NCI-H2107 treated with DMSO at 0.1 percent for 48 hours (cell line): ENCODE measurements at regions not wholly inside any gene's neighbourhood (a gene's known extent, or its start where the extent isn't known, plus 50 kb on each side); places are given as distances from the start of the nearest gene placed in this dataset.

Experiments used
- DNase-seq: peaks from one replicate; lab custom pipeline; 2025; ENCODE audit not compliant: unreplicated experiment; lab: John Stamatoyannopoulos, UW

DNA sequence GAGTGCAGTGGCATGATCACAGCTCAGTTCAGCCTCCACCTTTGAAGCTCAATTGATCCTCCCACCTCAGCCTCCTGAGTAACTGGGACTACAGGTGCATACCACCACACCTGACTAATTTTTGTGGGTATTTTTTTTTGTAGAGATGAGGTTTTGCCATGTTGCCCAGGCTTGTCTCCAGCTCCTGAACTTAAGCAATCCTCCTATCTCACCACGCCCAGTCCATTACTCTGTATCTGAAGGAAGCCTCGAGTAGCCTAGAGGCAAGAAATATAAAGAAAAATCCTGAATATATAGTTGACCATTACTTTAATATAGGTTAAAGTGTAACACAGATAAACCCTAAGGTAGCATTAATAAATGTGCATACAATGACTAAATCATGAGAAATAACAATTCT lies 686.8 kb upstream of the PIK3C3 start:
- DNase-seq = no peak

DNA sequence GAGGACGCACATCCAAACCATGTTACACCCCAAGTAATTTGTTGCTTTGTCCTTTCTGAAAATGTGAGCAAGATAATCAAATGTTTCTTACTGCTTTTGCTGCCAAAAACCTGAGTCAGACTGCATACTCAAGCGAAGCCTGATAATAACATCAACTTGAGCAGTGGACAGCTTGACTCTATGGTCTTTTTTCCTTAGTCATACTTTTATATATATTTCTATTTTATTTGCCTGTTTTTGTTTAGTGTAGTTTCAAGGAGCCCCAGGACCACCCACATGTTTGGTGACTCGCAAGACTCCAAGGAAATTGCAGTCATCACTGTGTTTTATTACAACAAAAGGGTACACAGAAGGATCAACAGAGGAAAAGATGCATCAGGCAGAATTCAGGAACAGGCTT lies 688.4 kb upstream of the PIK3C3 start:
- DNase-seq = no peak

DNA sequence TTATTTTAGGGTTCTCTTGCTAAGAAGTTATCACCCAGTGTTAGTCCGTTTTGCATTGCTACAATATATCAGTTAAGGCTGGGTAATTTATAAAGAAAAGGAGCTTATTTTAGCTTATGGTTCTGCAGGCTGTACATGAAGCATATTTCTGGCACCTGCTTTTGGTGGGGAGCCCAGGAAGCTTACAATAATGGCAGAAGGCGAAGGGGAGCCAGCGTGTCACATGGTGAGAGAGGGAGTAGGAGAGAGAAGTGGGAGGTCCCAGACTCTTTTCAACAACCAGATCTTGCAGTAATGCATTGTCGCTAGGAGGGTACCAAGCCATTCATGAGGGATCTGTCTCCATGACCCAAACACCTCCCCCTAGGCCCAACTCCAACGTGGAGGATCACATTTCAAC lies 688.8 kb upstream of the PIK3C3 start:
- no peak for DNase-seq

- DNase-seq = no peak
Observed at GRCh38 chr18:41265047-41265446, 690.0 kb upstream of the PIK3C3 start.

GRCh38 chr18:41263956-41264355 lies 691.1 kb upstream of the PIK3C3 start:
- DNase-seq = no peak

GRCh38 chr18:41262688-41263087 lies 692.3 kb upstream of the PIK3C3 start:
- DNase-seq = no peak

DNA sequence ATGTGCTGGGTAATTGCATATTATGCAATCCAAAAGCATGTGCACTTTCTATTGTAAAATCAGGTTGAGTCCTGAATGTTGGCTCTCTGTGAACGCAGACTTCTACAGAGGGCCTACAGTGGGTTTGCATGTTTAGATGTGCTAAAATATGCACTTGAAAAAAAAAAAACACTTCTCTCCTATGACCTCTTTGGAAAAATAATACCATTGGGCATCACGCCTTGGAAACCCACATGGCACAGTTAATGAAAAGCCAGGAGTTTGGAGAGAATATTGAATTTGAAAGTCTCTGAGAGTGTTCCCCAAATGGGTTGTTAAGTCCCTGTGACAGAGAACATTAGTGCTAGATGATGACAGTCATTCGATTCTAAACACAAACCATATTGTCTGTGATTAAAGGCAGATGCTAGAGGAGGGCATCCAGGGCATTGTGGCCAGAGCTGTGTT lies 710.4 kb upstream of the PIK3C3 start:
- no peak for DNase-seq

- DNase-seq = no peak
Observed at GRCh38 chr18:41237317-41237716, 717.7 kb upstream of the PIK3C3 start.

DNA sequence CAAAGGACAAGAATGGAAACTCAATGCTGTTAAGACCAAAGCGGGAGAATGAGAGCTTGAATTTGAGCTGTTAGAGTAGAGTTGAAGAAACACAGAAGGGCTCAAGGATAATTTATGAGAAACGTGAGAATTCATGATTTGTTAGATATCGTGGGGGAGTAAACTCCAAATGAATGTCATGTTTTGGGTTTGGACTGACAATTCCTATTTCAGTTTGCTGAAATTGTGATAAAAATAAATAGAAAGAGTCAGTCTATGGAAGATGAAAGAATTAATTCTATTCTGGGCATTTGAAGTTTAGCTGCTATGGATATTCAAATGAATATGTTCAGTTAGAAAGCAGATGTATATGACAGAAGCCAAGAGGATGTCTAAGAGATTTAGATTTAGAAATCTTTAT lies 723.4 kb upstream of the PIK3C3 start:
- no peak for DNase-seq

GRCh38 chr18:41227993-41228392 lies 727.0 kb upstream of the PIK3C3 start:
- no peak for DNase-seq

DNA sequence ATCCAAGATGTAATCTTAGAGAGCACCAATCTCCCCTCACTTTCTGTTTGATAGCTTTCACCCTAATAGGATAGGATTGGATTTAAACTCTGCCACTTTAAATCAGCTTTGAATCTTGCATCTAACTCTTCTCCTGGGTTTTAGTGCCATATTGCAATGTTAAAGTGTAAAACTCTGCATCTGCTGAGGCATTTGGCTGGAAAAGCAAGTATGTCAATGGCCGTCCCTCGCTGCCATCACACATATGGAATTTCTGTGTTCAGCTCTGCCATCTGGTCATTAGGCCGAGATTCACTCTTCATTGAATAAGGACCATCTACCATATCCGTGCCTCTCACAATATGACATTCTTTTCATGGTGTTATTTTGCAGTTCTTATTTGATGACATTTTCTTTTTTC lies 728.1 kb upstream of the PIK3C3 start:
- DNase-seq = no peak

DNA sequence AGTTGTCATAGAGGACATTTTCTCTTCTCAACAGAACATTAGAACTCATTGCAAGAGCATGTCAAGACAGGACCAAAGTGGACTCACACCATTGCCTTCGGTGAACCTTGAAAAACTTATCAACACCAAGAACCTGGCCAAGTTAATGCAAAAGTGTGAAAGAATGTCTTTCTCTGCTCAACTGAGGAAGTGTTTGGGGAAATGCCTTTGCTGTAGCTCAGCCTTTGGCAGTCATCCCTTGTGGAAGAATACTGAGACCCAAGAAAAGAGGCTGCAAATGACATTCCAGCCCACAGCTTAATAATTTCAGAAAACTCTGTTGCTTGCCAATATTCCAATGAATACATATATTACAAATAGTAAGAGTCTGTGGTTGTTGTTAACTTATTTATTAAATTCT lies 728.8 kb upstream of the PIK3C3 start:
- no peak for DNase-seq

DNA sequence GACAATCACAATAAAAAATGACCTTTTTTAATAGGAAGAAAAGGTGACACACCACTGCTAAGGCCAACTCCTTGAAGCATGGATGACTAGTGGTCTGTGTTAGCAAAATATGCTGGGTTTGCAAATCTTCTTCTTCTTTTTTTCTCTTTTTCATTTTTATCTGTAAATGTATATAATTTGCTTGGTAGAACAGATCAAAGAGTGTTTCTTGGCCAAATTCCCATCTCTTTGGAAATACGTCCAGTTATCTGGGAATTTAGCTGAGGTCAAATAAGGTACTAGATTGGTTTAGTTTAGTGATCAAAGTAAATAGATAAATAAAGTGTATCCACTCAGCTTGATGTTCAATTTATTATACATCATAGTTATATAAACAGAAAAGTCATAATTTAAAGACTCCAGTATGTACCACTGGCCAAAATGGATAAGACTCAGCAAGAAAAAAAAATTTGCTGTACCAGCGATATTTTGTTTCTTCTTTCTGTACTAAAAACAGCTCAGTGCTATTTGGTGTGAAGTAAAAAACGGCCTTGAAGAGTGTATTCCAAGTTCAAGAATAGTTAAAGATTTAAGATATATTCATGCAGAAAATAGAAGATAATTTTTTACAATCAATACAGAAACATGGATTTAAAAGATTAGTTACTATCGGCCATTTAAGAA lies 738.6 kb upstream of the PIK3C3 start:
- no peak for DNase-seq

DNA sequence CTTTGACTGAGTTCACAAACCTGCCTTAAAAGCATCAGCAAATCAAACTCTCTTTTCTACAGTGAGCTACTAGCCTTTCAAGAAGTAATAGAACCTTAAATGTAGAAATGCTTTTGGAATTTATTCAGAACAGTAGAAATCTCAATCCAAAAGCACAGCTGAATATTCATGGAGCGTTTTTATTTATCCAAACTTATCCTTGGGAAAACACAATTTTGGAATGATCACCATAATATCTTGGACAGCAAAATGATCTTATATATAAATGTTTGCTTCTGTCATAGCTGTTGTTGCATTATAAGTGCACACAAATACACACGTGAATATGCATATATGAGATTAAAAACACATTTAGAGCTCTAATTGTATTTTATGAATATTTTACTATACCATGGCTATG lies 747.3 kb upstream of the PIK3C3 start:
- no peak for DNase-seq

- DNase-seq = no peak
Observed at GRCh38 chr18:41206341-41206830, 748.6 kb upstream of the PIK3C3 start.

DNA sequence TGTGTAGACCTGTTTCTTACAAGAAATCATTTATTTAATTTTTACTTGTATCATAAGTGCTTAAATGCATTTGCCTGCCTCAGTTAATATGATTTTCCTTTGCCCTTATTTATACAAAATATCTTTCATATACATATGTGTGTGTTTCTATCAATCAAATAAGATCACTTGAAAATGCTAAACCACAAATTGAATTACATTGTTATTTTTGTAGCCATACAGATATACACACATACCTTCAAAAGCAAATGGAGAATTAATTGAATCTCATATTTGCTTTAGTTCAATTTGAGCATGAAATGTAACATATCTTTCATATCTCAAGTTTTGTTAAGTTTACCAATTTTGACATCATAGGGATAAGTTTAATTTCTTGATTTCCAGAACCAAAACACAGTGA lies 755.8 kb upstream of the PIK3C3 start:
- DNase-seq = no peak

DNA sequence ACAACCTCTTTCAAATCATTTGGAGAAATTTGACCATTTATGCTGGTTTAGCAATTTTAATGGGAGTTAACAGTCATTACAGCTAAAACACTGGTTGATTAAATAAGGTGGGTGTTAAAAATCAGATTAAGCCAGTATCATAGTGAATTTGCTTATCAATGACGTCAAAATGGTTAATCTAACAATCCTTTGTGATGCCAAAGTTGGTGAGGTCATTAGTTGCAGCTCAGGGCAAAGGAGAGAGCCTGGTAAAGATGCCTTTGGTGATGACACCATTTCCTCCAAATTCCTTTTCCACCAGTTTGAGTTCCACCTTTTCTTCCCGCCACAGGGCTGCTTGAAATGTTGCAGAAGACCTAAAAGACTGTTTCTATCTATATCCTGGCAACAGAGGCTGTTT lies 757.1 kb upstream of the PIK3C3 start:
- no peak for DNase-seq

- DNase-seq = no peak
Observed at GRCh38 chr18:41170346-41170745, 784.7 kb upstream of the PIK3C3 start.

- no peak for DNase-seq
Observed at GRCh38 chr18:41165625-41166024, 789.4 kb upstream of the PIK3C3 start.

- no peak for DNase-seq
Observed at GRCh38 chr18:41162781-41163180, 792.3 kb upstream of the PIK3C3 start.

DNA sequence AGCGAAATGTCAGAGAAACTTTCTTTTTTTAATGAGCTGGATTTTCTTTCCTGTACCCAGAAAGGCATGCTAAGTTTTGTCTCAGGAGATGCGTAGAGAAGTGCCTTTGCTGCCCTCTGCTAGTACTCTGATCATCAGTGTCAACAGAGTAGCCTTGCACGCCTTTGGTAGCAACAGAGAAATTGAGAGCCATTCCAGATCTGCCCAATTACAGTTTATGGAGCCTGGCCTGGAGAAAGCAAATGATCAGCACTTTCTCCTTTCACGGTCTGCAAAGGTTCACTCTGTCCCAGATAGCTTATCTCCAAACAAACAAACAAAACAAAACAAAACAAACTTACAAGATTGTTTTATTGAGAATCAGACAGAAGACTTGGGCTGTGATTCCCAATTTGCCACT lies 792.8 kb upstream of the PIK3C3 start:
- no peak for DNase-seq

DNA sequence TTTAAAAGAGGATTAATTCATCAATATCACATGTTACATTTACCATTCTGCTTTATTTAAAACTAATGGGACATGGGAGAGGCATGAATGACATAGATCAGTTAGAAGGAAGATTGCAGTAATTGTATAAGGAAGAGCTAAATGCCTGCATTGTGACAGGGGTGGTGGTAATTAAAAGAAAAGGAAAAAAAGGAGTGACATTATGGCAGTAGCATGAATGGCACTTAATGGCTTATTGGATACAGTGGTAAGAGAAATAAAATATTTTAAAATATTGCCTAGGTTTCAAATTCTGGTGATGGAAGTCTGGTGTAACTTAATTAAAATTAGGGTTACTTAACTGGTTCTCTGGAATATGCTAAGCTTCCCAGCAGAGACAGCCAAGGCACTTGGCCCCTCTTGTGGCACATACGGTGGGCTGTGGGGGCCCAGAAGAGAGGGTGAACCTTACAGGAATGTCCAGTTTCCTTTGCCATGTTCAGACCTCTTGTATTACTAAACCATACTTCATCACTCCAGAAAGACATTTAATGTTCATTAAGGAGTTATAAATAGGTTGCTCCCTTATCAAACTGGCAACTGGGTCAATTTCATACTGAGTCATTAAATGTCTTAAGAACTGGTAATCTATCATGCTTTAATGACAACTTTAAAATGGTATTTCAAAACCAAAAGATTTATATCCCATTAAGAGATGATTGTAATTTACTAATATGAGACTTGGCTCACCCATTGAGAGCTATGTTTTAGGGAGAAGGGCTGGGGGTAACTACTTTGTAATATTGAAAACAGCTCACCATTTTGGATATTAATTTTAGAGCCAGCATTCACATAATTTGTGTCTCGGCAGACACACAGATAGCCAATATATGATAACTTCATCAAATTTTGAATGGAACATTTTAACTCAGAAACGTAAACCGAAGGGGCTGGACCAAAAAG lies 798.9 kb upstream of the PIK3C3 start:
- DNase-seq = no peak
